Coronary artery (tissue), 2 donors: ENCODE measurements at regions not wholly inside any gene's neighbourhood (a gene's known extent, or its start where the extent isn't known, plus 50 kb on each side); places are given as distances from the start of the nearest gene placed in this dataset.

ENCODE experiments used
- DNase-seq: peaks from one replicate; pipeline ENCODE4 v3.0.0-alpha.2; 2017; ENCODE audit warnings: low spot score
- H3K27ac ChIP-seq, 2 donors: fragments of 200-600 bp; sonication (generic); one replicate each; pipeline ENCODE4 v1.5.1; 2016 to 2019
- H3K4me3 ChIP-seq: fragments of 200-600 bp; sonication (generic); 2 replicates; pipeline ENCODE4 v1.5.1; 2016; ENCODE audit warnings: mild to moderate bottlenecking, moderate library complexity
- TF ChIP-seq, protein P1 (sequence below): fragments of 200-600 bp; sonication (generic); IDR thresholded peaks from one replicate; pipeline ENCODE4 v1.5.1; 2019; ENCODE audit warnings: antibody characterized with exemption

DNA sequence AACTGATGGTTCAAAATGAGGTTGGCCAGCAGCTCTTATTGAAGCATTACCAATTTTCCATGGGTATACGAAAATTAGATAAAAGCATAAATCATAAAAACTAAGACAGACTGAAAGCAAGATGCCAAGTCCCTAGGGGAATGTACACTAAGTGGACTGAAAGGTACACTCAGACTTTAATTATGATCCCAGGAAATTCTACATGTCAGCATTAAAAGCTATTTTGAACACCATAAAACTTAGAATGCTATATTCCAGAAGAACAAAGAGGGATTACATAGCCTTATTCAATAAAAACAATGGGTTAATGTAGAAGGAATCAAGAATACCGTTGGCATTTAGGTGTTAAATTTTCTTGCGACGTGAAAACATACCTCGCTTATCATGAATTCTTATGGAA, 558.5 kb downstream of the LRRIQ3 start:
- DNase-seq = no peak
- TF ChIP-seq, protein P1, sequence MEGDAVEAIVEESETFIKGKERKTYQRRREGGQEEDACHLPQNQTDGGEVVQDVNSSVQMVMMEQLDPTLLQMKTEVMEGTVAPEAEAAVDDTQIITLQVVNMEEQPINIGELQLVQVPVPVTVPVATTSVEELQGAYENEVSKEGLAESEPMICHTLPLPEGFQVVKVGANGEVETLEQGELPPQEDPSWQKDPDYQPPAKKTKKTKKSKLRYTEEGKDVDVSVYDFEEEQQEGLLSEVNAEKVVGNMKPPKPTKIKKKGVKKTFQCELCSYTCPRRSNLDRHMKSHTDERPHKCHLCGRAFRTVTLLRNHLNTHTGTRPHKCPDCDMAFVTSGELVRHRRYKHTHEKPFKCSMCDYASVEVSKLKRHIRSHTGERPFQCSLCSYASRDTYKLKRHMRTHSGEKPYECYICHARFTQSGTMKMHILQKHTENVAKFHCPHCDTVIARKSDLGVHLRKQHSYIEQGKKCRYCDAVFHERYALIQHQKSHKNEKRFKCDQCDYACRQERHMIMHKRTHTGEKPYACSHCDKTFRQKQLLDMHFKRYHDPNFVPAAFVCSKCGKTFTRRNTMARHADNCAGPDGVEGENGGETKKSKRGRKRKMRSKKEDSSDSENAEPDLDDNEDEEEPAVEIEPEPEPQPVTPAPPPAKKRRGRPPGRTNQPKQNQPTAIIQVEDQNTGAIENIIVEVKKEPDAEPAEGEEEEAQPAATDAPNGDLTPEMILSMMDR = no peak
- no peak overlapping the region for H3K4me3 ChIP-seq
- H3K27ac ChIP-seq = no peak overlapping the region

DNA sequence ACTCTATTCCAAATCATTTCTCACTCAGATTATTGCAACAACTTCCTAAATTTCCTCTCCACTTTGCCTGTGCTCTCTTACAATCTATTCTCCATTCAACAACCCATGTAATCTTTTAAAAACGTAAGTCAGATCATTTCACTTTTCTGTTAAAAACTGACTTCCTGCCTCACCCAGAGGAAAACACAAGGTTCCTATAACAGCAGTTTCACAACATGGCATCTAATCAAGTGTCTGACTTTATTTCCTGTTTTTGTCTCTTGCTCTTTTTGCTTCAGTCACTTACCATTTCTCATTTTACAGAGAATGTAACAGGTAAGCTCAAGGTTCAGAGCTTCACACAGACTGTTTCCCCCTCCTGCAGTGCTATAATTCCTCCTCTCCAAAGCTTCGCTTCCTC, 560.7 kb downstream of the LRRIQ3 start:
- Histone ChIP-seq H3K4me3 (no peak overlapping the region), H3K27ac (no peak overlapping the region)
- TF ChIP-seq, protein P1 = no peak
- DNase-seq = no peak

DNA sequence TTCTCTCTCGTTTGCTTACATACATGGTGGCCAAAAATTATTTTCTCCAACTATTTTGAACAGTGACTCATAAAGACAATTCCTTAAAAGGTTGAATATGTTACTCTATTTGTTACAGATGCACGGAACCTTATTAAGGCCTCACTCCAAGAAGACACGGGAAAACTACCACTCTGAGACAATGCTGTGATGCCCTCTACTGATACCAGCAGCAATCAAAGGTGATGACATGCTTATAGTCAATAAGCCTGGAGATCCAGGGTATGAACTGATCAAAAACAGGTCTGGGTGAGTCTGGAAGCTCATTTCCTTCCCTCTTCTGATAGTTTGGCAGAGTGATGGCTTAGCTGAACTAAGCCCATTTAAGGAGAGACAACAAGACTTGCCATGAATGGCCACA, 563.0 kb downstream of the LRRIQ3 start:
- Histone ChIP-seq H3K27ac (no peak overlapping the region), H3K4me3 (no peak overlapping the region)
- TF ChIP-seq, protein P1 = no peak
- DNase-seq = no peak

GRCh38 chr1:73627723-73628122, 570.3 kb downstream of the LRRIQ3 start:
- no peak for DNase-seq
- TF ChIP-seq, protein P1 = no peak
- no peak overlapping the region for H3K27ac ChIP-seq
- no peak overlapping the region for H3K4me3 ChIP-seq

- TF ChIP-seq, protein P1 = no peak
- Histone ChIP-seq H3K4me3 (no peak overlapping the region), H3K27ac (no peak overlapping the region)
- DNase-seq = no peak
Measured at GRCh38 chr1:73626326-73626725, 571.6 kb downstream of the LRRIQ3 start.

- no peak overlapping the region for H3K4me3 ChIP-seq
- DNase-seq = no peak
- TF ChIP-seq, protein P1 = no peak
- H3K27ac ChIP-seq = no peak overlapping the region
Measured at GRCh38 chr1:73623946-73624345, 574.0 kb downstream of the LRRIQ3 start.

GRCh38 chr1:73617145-73617544, 580.8 kb downstream of the LRRIQ3 start:
- DNase-seq = no peak
- TF ChIP-seq, protein P1 = no peak
- Histone ChIP-seq H3K27ac (no peak overlapping the region), H3K4me3 (no peak overlapping the region)
